MM.1S (cell line): ENCODE measurements at regions not wholly inside any gene's neighbourhood (a gene's known extent, or its start where the extent isn't known, plus 50 kb on each side); places are given as distances from the start of the nearest gene placed in this dataset.
"Not testable (repeated sequence)": the region's sequence is repeated elsewhere in the genome, so short reads cannot be mapped to it uniquely, and the experiment has no call there.

Source experiments
- DNase-seq: peaks from one replicate; pipeline ENCODE4 v3.0.0-alpha.2; 2015
- H2AFZ ChIP-seq: fragments of 300-600 bp; sonication (generic); 2 replicates; pipeline ENCODE4 v1.6.0; 2016; ENCODE audit warnings: antibody characterized with exemption, low read length
- H3F3A ChIP-seq: fragments of 300-600 bp; sonication (generic); 2 replicates; pipeline ENCODE4 v1.6.1; 2016; ENCODE audit warnings: mild to moderate bottlenecking, antibody characterized with exemption, low read length, moderate library complexity, mixed read lengths; ENCODE audit not compliant: insufficient read depth
- H3K27ac ChIP-seq: fragments of 300-600 bp; sonication (generic); 2 replicates; pipeline ENCODE4 v1.5.1; 2016; ENCODE audit warnings: mild to moderate bottlenecking, low read length
- H3K27me3 ChIP-seq: fragments of 300-600 bp; sonication (generic); replicated peaks from 2 replicates; pipeline ENCODE4 v1.6.0; 2016; ENCODE audit warnings: low read length; ENCODE audit not compliant: insufficient read depth
- H3K36me3 ChIP-seq: fragments of 300-600 bp; sonication (generic); replicated peaks from 2 replicates; pipeline ENCODE4 v1.6.1; 2016; ENCODE audit warnings: mild to moderate bottlenecking, low read length, mixed read lengths; ENCODE audit not compliant: insufficient read depth
- H3K4me1 ChIP-seq: fragments of 300-600 bp; sonication (generic); 2 replicates; pipeline ENCODE4 v1.6.1; 2016; ENCODE audit warnings: low read length, mixed read lengths
- H3K4me2 ChIP-seq: fragments of 300-600 bp; sonication (generic); 2 replicates; pipeline ENCODE4 v1.6.0; 2016; ENCODE audit warnings: low read depth, low read length
- H3K4me3 ChIP-seq: fragments of 300-600 bp; sonication (generic); 2 replicates; pipeline ENCODE4 v1.5.1; 2016; ENCODE audit warnings: low read length, mixed read lengths
- H3K79me2 ChIP-seq: fragments of 300-600 bp; sonication (generic); 2 replicates; pipeline ENCODE4 v1.6.1; 2016; ENCODE audit warnings: mixed run types, low read length, mixed read lengths
- H3K9ac ChIP-seq: fragments of 300-600 bp; sonication (generic); 2 replicates; pipeline ENCODE4 v1.6.1; 2016; ENCODE audit warnings: low read length, mixed read lengths
- H3K9me2 ChIP-seq: fragments of 300-600 bp; sonication (generic); replicated peaks from 2 replicates; pipeline ENCODE4 v1.6.1; 2016; ENCODE audit warnings: mild to moderate bottlenecking, low read length, mixed read lengths; ENCODE audit not compliant: insufficient read depth
- H3K9me3 ChIP-seq: fragments of 300-600 bp; sonication (generic); replicated peaks from 2 replicates; pipeline ENCODE4 v1.6.1; 2016; ENCODE audit warnings: mild to moderate bottlenecking, low read length, mixed read lengths; ENCODE audit not compliant: insufficient read depth
- H4K20me1 ChIP-seq: fragments of 300-600 bp; sonication (generic); 2 replicates; pipeline ENCODE4 v1.6.1; 2016; ENCODE audit warnings: mild to moderate bottlenecking, low read length, moderate library complexity, mixed read lengths; ENCODE audit not compliant: insufficient read depth
- EZH2 ChIP-seq: fragments of 300-600 bp; sonication (generic); optimal IDR thresholded peaks from 2 replicates; pipeline ENCODE3; 2017; ENCODE audit warnings: low read depth, mild to moderate bottlenecking, antibody characterized with exemption, low read length, mixed read lengths
- EZH2phosphoT487 ChIP-seq: fragments of 300-600 bp; sonication (generic); IDR thresholded peaks from 2 replicates; pipeline ENCODE4 v1.6.1; 2018; ENCODE audit warnings: antibody characterized with exemption, low read length
- TF ChIP-seq, protein P1 (sequence below): fragments of 300-600 bp; sonication (generic); IDR thresholded peaks from 2 replicates; pipeline ENCODE4 v1.5.1; 2016; ENCODE audit warnings: antibody characterized with exemption, low read length, mixed read lengths

DNA sequence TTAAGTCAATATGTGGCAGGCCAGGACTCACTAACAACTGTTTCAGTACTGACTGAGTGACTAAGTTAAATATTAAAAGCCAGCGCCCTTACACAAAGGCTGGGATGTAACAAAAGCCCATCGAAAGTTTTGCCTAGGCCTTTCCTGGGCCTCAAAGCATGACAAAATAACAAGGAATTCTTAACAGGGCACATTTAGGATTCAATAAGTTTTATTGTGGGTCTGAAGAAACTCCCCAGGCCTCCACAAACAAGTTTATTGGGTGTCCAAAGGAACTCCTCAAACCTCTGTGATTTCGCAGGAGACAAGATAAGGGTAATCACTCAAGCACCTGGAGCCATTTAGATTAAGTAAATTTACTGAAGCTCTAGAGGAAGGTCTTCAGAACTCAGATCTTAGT is 130.7 kb upstream of the SGCG start:
- Histone ChIP-seq H3K4me2 (no peak overlapping the region), H3K36me3 (no peaks in the 10 kb centered on the region), H3K9ac (no peak overlapping the region), H3K9me2 (no peaks in the 10 kb centered on the region), H3K4me3 (no peak overlapping the region), H3K9me3 (no peaks in the 10 kb centered on the region), H3K4me1 (no peaks in the 10 kb centered on the region), H3K79me2 (no peaks in the 10 kb centered on the region), H3K27me3 (no peaks in the 10 kb centered on the region), H3F3A (no peaks in the 10 kb centered on the region), H2AFZ (no peak overlapping the region), H3K27ac (no peak overlapping the region), H4K20me1 (no peaks in the 10 kb centered on the region)
- DNase-seq, result no peak
- TF ChIP-seq EZH2phosphoT487, result no peak
- TF ChIP-seq EZH2, result no peak
- TF ChIP-seq, protein P1, sequence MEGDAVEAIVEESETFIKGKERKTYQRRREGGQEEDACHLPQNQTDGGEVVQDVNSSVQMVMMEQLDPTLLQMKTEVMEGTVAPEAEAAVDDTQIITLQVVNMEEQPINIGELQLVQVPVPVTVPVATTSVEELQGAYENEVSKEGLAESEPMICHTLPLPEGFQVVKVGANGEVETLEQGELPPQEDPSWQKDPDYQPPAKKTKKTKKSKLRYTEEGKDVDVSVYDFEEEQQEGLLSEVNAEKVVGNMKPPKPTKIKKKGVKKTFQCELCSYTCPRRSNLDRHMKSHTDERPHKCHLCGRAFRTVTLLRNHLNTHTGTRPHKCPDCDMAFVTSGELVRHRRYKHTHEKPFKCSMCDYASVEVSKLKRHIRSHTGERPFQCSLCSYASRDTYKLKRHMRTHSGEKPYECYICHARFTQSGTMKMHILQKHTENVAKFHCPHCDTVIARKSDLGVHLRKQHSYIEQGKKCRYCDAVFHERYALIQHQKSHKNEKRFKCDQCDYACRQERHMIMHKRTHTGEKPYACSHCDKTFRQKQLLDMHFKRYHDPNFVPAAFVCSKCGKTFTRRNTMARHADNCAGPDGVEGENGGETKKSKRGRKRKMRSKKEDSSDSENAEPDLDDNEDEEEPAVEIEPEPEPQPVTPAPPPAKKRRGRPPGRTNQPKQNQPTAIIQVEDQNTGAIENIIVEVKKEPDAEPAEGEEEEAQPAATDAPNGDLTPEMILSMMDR, result no peak

DNA sequence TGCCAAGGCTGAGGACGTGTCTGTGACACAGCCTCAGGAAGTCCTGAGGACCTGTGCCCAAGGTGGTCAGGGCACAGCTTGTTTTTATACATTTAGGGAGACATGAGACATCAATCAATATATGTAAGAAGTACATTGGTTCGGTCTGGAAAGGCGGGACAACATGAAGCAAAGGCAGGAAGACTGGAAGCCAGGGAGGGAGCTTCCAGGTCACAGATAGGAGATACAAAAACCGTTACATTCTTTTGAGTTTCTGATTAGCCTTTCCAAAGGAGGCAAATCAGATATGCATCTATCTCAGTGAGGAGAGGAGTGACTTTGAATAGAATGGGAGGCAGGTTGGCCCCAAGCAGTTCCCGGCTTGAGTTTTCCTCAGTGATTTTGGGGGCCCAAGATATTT is 127.1 kb upstream of the SGCG start:
- not testable (repeated sequence) for H3K9me2 ChIP-seq, DNase-seq, H3K9me3 ChIP-seq, H3K27me3 ChIP-seq, H3K9ac ChIP-seq, H3K27ac ChIP-seq, H3F3A ChIP-seq, H3K79me2 ChIP-seq, H2AFZ ChIP-seq, H4K20me1 ChIP-seq, H3K4me2 ChIP-seq, H3K4me3 ChIP-seq, H3K36me3 ChIP-seq, H3K4me1 ChIP-seq

DNA sequence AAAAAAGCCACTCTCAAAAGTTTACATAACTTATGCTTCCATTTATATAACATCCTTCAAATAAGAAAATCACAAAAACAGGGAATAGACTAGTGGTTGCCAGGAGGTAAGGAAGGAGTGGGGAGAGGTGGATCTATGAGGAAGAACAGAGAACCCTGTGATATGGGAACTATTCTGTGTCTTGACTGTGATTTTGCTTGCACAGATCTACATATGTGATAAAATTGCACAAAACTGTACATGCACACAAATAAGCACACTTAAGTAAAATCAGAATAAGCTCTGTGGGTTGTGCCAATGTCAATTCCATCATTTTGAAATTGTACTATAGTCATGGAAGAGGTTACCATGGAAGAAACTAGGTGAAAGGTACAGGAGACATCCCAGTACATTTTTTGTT is 121.6 kb upstream of the SGCG start:
- TF ChIP-seq, protein P1, result no peak
- no peak for TF ChIP-seq EZH2phosphoT487
- TF ChIP-seq EZH2, result no peak
- no peak overlapping the region for H2AFZ ChIP-seq
- no peaks in the 10 kb centered on the region for H3K4me1 ChIP-seq
- H3K27ac ChIP-seq, result no peak overlapping the region
- H3K9me3 ChIP-seq, result no peaks in the 10 kb centered on the region
- H3K9ac ChIP-seq, result no peak overlapping the region
- H4K20me1 ChIP-seq, result no peaks in the 10 kb centered on the region
- no peak for DNase-seq
- H3K4me3 ChIP-seq, result no peak overlapping the region
- H3K27me3 ChIP-seq, result no peaks in the 10 kb centered on the region
- H3K79me2 ChIP-seq, result no peaks in the 10 kb centered on the region
- no peak overlapping the region for H3K4me2 ChIP-seq
- H3F3A ChIP-seq, result no peaks in the 10 kb centered on the region
- no peaks in the 10 kb centered on the region for H3K36me3 ChIP-seq
- no peaks in the 10 kb centered on the region for H3K9me2 ChIP-seq

DNA sequence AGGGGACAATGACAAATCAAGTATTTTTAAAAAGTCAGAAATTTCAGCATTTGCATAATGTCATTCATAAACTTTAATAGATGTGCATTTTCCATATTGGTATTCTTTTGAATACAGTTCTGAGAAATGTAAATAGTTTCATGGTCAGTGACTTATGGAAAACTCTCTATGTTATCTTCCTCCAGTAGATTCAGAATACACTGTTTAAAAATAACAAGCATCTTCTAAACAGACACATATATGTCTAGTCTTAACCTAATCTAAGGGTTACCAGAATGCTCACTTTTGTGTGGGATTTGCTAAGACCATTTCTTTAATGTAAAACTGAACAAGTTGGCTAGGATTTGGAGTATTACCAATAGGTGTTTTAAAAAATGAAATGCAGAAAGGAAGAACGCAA is 119.8 kb upstream of the SGCG start:
- DNase-seq, result no peak

More for the DNA sequence above, 119.8 kb upstream of the SGCG start:
- no peak for TF ChIP-seq EZH2phosphoT487
- TF ChIP-seq, protein P1, result no peak
- TF ChIP-seq EZH2, result no peak
- no peaks in the 10 kb centered on the region for H3K9me2 ChIP-seq
- no peak overlapping the region for H2AFZ ChIP-seq
- no peak overlapping the region for H3K4me3 ChIP-seq
- no peak overlapping the region for H3K9ac ChIP-seq
- no peaks in the 10 kb centered on the region for H3K79me2 ChIP-seq
- no peaks in the 10 kb centered on the region for H3K9me3 ChIP-seq
- no peaks in the 10 kb centered on the region for H3K27me3 ChIP-seq
- H3K27ac ChIP-seq, result no peak overlapping the region
- no peaks in the 10 kb centered on the region for H3K4me1 ChIP-seq
- H3K4me2 ChIP-seq, result no peak overlapping the region
- no peaks in the 10 kb centered on the region for H4K20me1 ChIP-seq
- no peaks in the 10 kb centered on the region for H3F3A ChIP-seq
- no peaks in the 10 kb centered on the region for H3K36me3 ChIP-seq
